SU-DHL-6 (cell line): ENCODE measurements at regions not wholly inside any gene's neighbourhood (a gene's known extent, or its start where the extent isn't known, plus 50 kb on each side); places are given as distances from the start of the nearest gene placed in this dataset.

Experiments
- EZH2phosphoT487 ChIP-seq: fragments of 200-600 bp; sonication (generic), shearing (Covaris generic); conservative IDR thresholded peaks from 2 replicates; pipeline ENCODE4 v1.6.1; 2018; ENCODE audit warnings: mild to moderate bottlenecking, antibody characterized with exemption, low read length, moderate library complexity, mixed read lengths
- TF ChIP-seq, protein P1 (sequence below): fragments of 200-600 bp; sonication (generic); IDR thresholded peaks from one replicate; pipeline ENCODE4 v1.5.1; 2017; ENCODE audit warnings: antibody characterized with exemption, mild to moderate bottlenecking, low read length, moderate library complexity; ENCODE audit not compliant: insufficient read depth, poor library complexity, severe bottlenecking

DNA sequence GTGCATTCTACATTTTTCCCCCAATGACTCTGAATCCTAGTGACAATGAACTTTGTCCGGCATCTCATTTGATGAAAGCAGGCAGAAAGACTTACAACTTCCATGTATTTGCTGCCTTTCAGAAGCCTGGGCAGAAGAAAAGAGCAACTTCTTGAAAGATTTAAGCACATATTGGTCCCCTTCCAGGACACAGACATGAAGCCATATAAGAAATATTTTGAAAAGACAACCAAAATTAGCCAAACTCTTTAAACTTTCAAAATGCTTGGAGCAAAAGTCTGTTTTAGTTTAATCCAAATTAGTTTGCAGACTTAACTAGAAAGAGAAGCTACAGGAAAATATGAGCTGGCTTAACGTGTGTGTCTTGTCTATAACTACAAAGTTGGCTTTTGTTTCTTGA, 492.5 kb downstream of the NR4A2 start:
- TF ChIP-seq, protein P1, sequence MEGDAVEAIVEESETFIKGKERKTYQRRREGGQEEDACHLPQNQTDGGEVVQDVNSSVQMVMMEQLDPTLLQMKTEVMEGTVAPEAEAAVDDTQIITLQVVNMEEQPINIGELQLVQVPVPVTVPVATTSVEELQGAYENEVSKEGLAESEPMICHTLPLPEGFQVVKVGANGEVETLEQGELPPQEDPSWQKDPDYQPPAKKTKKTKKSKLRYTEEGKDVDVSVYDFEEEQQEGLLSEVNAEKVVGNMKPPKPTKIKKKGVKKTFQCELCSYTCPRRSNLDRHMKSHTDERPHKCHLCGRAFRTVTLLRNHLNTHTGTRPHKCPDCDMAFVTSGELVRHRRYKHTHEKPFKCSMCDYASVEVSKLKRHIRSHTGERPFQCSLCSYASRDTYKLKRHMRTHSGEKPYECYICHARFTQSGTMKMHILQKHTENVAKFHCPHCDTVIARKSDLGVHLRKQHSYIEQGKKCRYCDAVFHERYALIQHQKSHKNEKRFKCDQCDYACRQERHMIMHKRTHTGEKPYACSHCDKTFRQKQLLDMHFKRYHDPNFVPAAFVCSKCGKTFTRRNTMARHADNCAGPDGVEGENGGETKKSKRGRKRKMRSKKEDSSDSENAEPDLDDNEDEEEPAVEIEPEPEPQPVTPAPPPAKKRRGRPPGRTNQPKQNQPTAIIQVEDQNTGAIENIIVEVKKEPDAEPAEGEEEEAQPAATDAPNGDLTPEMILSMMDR = no peak
- no peak for TF ChIP-seq EZH2phosphoT487
